SK-N-SH (cell line): ENCODE measurements at regions not wholly inside any gene's neighbourhood (a gene's known extent, or its start where the extent isn't known, plus 50 kb on each side); places are given as distances from the start of the nearest gene placed in this dataset.

Experiments
- CTCF ChIA-PET: fragments of 300-600, 350-600 bp; formaldehyde crosslinking; extraction: SDS; loops from one replicate; lab custom pipeline; 2021; lab: Yijun Ruan, JAX
- POLR2A ChIA-PET: fragments of 350-600 bp; sonication (Branson Sonifier 250); formaldehyde crosslinking; extraction: SDS; loops from one replicate; lab custom pipeline; 2020; ENCODE audit warnings: antibody characterized with exemption, inconsistent platforms; lab: Yijun Ruan, JAX
- DNase-seq: peaks from one replicate; pipeline ENCODE4 v3.0.0; 2012
- H2AFZ ChIP-seq: fragments of 200-600 bp; sonication (generic); 2 replicates; pipeline ENCODE4 v1.8.1; 2016; ENCODE audit warnings: antibody characterized with exemption, mild to moderate bottlenecking, low read depth
- H3F3A ChIP-seq: fragments of 200-600 bp; sonication (generic); replicated peaks from 2 replicates; pipeline ENCODE3; 2016; ENCODE audit warnings: antibody characterized with exemption, mild to moderate bottlenecking; ENCODE audit not compliant: insufficient read depth
- H3K27ac ChIP-seq, 2 experiments: fragments of 200-500 bp in 1 of 2; fragments of 200-600 bp in 1 of 2; sonication (Bioruptor generic) in 1 of 2; sonication (generic), shearing (Covaris generic) in 1 of 2; 2 replicates each; pipeline versions ENCODE4 v1.5.1 to v1.6.1; 2014 to 2016; ENCODE audit warnings: low read depth in 2 of 2, inconsistent platforms in 1 of 2, low read length in 1 of 2, mild to moderate bottlenecking in 1 of 2, mixed read lengths in 1 of 2
- H3K27me3 ChIP-seq: fragments of 200-600 bp; sonication (generic), shearing (Covaris generic); 2 replicates; pipeline ENCODE4 v1.6.1; 2016; ENCODE audit warnings: mixed run types; ENCODE audit not compliant: insufficient read depth
- H3K36me3 ChIP-seq, 2 experiments: fragments of 200-500 bp in 1 of 2; fragments of 200-600 bp in 1 of 2; sonication (Bioruptor generic) in 1 of 2; sonication (generic) in 1 of 2; replicated peaks in 1 of 2; 2 replicates each; pipeline versions ENCODE3 to v1.5.1; 2014 to 2016; ENCODE audit warnings: low read length in 1 of 2, mild to moderate bottlenecking in 1 of 2; ENCODE audit not compliant: insufficient read depth in 2 of 2, control insufficient read depth in 1 of 2
- H3K4me1 ChIP-seq, 2 experiments: fragments of 200-500 bp in 1 of 2; fragments of 200-600 bp in 1 of 2; sonication (Bioruptor generic) in 1 of 2; sonication (generic), shearing (Covaris generic) in 1 of 2; 2 replicates each; pipeline versions ENCODE4 v1.5.1 to v1.6.1; 2014 to 2016; ENCODE audit warnings: low read depth in 1 of 2, low read length in 1 of 2, mixed run types in 1 of 2; ENCODE audit not compliant: insufficient read depth in 2 of 2, control insufficient read depth in 1 of 2
- H3K4me2 ChIP-seq: fragments of 200-600 bp; sonication (generic), shearing (Covaris generic); 2 replicates; pipeline ENCODE4 v1.6.1; 2017; ENCODE audit warnings: mixed run types
- H3K4me3 ChIP-seq, 2 experiments: fragments of 200-500 bp in 1 of 2; fragments of 200-600 bp in 1 of 2; sonication (Bioruptor generic) in 1 of 2; sonication (generic), shearing (Covaris generic) in 1 of 2; 2 replicates each; pipeline versions ENCODE4 v1.5.1 to v1.8.1; 2014 to 2016; ENCODE audit warnings: low read depth in 2 of 2, inconsistent platforms in 1 of 2, low read length in 1 of 2, mild to moderate bottlenecking in 1 of 2, mixed read lengths in 1 of 2, moderate library complexity in 1 of 2
- H3K79me2 ChIP-seq: fragments of 200-600 bp; sonication (generic); 2 replicates; pipeline ENCODE4 v1.8.1; 2017; ENCODE audit warnings: mild to moderate bottlenecking; ENCODE audit not compliant: insufficient read depth
- H3K9ac ChIP-seq: fragments of 200-600 bp; sonication (generic); 2 replicates; pipeline ENCODE4 v1.6.1; 2017; ENCODE audit warnings: mixed run types
- H3K9me2 ChIP-seq: fragments of 200-600 bp; sonication (generic); 2 replicates; pipeline ENCODE4 v1.6.1; 2017; ENCODE audit warnings: mixed run types
- H3K9me3 ChIP-seq: fragments of 200-600 bp; sonication (generic); 2 replicates; pipeline ENCODE4 v1.6.1; 2017; ENCODE audit warnings: mixed run types, mild to moderate bottlenecking, moderate library complexity
- H4K20me1 ChIP-seq: fragments of 200-600 bp; sonication (generic); 2 replicates; pipeline ENCODE4 v1.6.1; 2017; ENCODE audit warnings: mild to moderate bottlenecking, mixed run types; ENCODE audit not compliant: insufficient read depth
- CTCF ChIP-seq: fragments of 200-600 bp; sonication (generic); IDR thresholded peaks from 2 replicates; pipeline ENCODE4 v1.6.1; 2017; ENCODE audit warnings: antibody characterized with exemption, mild to moderate bottlenecking, moderate library complexity
- FOSL2 ChIP-seq: IDR thresholded peaks from 2 replicates; pipeline ENCODE4 v1.4.0; 2012; ENCODE audit warnings: low read depth, mild to moderate bottlenecking, moderate library complexity, borderline replicate concordance
- GABPA ChIP-seq: IDR thresholded peaks from 2 replicates; pipeline ENCODE4 v1.4.0; 2012; ENCODE audit warnings: low read depth, mild to moderate bottlenecking
- JUND ChIP-seq: IDR thresholded peaks from 2 replicates; pipeline ENCODE4 v1.4.0; 2012
- MXI1 ChIP-seq: IDR thresholded peaks from 2 replicates; pipeline ENCODE4 v1.6.1; 2012; ENCODE audit warnings: mild to moderate bottlenecking, low read depth, low read length, improper control_type of control experiment
- NRF1 ChIP-seq: IDR thresholded peaks from 2 replicates; pipeline ENCODE4 v1.6.1; 2012; ENCODE audit warnings: low read depth, mild to moderate bottlenecking, low read length
- PBX3 ChIP-seq: IDR thresholded peaks from 2 replicates; pipeline ENCODE4; 2012
- POLR2AphosphoS5 ChIP-seq: IDR thresholded peaks from 2 replicates; pipeline ENCODE4 v1.6.1; 2012; ENCODE audit warnings: low read depth, low read length
- RAD21 ChIP-seq: IDR thresholded peaks from 2 replicates; pipeline ENCODE4 v1.6.1; 2012; ENCODE audit warnings: mild to moderate bottlenecking, low read length
- RFX5 ChIP-seq: IDR thresholded peaks from 2 replicates; pipeline ENCODE4 v1.6.1; 2012; ENCODE audit warnings: mild to moderate bottlenecking, improper control_type of control experiment, low read length
- SMC3 ChIP-seq: IDR thresholded peaks from 2 replicates; pipeline ENCODE4 v1.6.1; 2012; ENCODE audit warnings: low read depth, low read length, improper control_type of control experiment
- TCF12 ChIP-seq: IDR thresholded peaks from 2 replicates; pipeline ENCODE4 v1.4.0; 2012
- YY1 ChIP-seq: IDR thresholded peaks from 2 replicates; pipeline ENCODE4 v1.4.0; 2012; ENCODE audit warnings: low read depth, mild to moderate bottlenecking
- ZBTB33 ChIP-seq: IDR thresholded peaks from 2 replicates; pipeline ENCODE4 v1.4.0; 2012; ENCODE audit warnings: low read depth, borderline replicate concordance
- WGBS: methylation state at CpG from one replicate; pipeline ENCODE4 v1.1.6; 2017; ENCODE audit warnings: low lambda C conversion rate; 5-methylcytosine and 5-hydroxymethylcytosine counted together
- TF ChIP-seq, protein P1 (sequence below): IDR thresholded peaks from 2 replicates; pipeline ENCODE4 v1.6.1; 2012; ENCODE audit warnings: mild to moderate bottlenecking, low read depth, low read length, moderate library complexity

- Histone ChIP-seq H3K9ac (no peak overlapping the region), H3K4me3 (no peak overlapping the region), H2AFZ (no peak overlapping the region), H3K9me2 (no peaks in the 10 kb centered on the region), H3K27me3 (no peaks in the 10 kb centered on the region), H3F3A (no peaks in the 10 kb centered on the region), H3K36me3 (no peaks in the 10 kb centered on the region), H3K4me1 (no peaks in the 10 kb centered on the region), H3K9me3 (no peaks in the 10 kb centered on the region), H3K4me2 (no peak overlapping the region), H3K27ac (no peak overlapping the region), H3K79me2 (no peaks in the 10 kb centered on the region), H4K20me1 (no peaks in the 10 kb centered on the region)
- WGBS, result 0% methylated on average over 1 of the region's 1 CpG
- DNase-seq, result no peak
- ChIA-PET POLR2A (no interaction called here), CTCF (interaction anchor here (0.6 kb wide), 1 partner anchor 1462 kb away, joined by 3 read pairs; no protein-coding TSS in a partner anchor)
- TF ChIP-seq TCF12, result no peak
- TF ChIP-seq RFX5, result no peak
- TF ChIP-seq PBX3, result no peak
- TF ChIP-seq YY1, result no peak
- no peak for TF ChIP-seq MXI1
- no peak for TF ChIP-seq JUND
- no peak for TF ChIP-seq SMC3
Observed at GRCh38 chr4:23298371-23298770, 591.5 kb downstream of the PPARGC1A start.

DNA sequence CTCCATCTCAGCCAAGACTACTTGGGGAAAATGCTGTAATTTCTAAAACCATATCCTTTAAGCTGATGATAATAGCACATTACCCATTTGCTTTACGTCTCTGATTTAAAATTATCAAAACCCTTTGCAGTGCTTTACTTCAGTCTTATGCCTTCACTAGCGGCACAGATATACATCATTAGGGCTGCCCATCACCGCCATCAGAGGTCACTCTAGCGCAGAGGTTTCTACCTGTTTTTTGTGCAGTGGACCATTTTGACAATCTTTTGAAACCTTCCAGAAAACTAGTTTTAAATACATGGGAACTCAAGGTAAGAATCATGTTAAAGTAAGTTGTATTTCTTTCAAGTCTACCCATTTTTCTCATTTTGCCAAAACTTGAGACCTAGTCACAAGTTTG is 592.5 kb downstream of the PPARGC1A start:
- no peak for DNase-seq
- Histone ChIP-seq H3K9ac (no peak overlapping the region), H3K36me3 (no peaks in the 10 kb centered on the region), H3K9me2 (no peaks in the 10 kb centered on the region), H4K20me1 (no peaks in the 10 kb centered on the region)
- no peak for TF ChIP-seq MXI1
- no peak for TF ChIP-seq RAD21
- no peak for TF ChIP-seq GABPA
- TF ChIP-seq FOSL2, result no peak
- TF ChIP-seq CTCF, result no peak
- TF ChIP-seq POLR2AphosphoS5, result no peak
- no peak for TF ChIP-seq ZBTB33
- TF ChIP-seq YY1, result no peak
- TF ChIP-seq JUND, result no peak
- TF ChIP-seq, protein P1, sequence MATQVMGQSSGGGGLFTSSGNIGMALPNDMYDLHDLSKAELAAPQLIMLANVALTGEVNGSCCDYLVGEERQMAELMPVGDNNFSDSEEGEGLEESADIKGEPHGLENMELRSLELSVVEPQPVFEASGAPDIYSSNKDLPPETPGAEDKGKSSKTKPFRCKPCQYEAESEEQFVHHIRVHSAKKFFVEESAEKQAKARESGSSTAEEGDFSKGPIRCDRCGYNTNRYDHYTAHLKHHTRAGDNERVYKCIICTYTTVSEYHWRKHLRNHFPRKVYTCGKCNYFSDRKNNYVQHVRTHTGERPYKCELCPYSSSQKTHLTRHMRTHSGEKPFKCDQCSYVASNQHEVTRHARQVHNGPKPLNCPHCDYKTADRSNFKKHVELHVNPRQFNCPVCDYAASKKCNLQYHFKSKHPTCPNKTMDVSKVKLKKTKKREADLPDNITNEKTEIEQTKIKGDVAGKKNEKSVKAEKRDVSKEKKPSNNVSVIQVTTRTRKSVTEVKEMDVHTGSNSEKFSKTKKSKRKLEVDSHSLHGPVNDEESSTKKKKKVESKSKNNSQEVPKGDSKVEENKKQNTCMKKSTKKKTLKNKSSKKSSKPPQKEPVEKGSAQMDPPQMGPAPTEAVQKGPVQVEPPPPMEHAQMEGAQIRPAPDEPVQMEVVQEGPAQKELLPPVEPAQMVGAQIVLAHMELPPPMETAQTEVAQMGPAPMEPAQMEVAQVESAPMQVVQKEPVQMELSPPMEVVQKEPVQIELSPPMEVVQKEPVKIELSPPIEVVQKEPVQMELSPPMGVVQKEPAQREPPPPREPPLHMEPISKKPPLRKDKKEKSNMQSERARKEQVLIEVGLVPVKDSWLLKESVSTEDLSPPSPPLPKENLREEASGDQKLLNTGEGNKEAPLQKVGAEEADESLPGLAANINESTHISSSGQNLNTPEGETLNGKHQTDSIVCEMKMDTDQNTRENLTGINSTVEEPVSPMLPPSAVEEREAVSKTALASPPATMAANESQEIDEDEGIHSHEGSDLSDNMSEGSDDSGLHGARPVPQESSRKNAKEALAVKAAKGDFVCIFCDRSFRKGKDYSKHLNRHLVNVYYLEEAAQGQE, result no peak
- TF ChIP-seq NRF1, result no peak
- TF ChIP-seq, all 33 proteins: peak for 0
- Histone ChIP-seq H3K4me2 (no peak overlapping the region), H3K4me3 (no peak overlapping the region), H3F3A (no peaks in the 10 kb centered on the region), H3K4me1 (no peaks in the 10 kb centered on the region), H2AFZ (no peak overlapping the region), H3K9me3 (no peaks in the 10 kb centered on the region), H3K27ac (no peak overlapping the region), H3K79me2 (no peaks in the 10 kb centered on the region), H3K27me3 (no peaks in the 10 kb centered on the region)
- ChIA-PET CTCF (no interaction called here), POLR2A (no interaction called here)
- 19% methylated on average over 4 of the region's 4 CpGs for WGBS
